ENCODE measurements at regions not wholly inside any gene's neighbourhood (a gene's known extent, or its start where the extent isn't known, plus 50 kb on each side); places are given as distances from the start of the nearest gene placed in this dataset.

DNA sequence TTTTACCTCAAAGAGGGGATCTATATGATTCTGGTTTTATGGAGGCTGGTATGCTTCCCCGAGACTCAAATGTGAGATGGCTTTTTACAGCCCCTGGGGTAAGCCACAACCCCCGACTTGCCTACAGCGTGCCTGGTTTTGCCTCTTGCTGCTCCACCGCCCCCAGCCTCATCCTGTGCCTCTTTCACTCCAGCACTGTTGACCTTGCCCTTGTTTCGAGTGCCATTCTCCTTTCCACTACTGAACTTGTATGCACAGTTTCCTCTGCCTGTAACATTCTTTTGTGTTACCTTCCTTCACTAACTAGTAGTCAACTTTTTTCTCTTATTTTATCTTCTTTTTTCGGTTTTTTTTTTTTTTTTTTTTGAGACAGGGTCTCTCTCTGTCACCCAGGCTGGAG, 219.0 kb upstream of the ZBED5 start:
- no peak for DNase-seq

DNA sequence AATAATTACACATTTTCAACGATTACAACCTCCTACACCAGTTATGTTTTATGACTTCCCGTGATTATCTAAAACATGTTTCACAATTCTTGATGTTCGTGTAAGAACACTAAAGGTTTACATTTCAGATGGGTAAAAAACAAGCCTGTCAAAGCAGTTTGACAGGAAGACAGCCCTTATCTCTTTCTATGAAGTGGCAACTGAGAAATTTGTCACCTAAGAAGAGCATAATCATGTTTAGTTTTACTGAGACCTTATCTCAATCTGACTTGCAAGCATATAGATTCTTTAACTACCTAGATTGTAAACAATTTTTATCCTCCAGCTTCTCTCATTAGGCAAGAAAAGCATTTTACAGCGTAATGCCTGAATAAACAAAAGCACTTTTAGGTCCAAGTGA, 218.4 kb upstream of the ZBED5 start:
- DNase-seq: no peak

DNA sequence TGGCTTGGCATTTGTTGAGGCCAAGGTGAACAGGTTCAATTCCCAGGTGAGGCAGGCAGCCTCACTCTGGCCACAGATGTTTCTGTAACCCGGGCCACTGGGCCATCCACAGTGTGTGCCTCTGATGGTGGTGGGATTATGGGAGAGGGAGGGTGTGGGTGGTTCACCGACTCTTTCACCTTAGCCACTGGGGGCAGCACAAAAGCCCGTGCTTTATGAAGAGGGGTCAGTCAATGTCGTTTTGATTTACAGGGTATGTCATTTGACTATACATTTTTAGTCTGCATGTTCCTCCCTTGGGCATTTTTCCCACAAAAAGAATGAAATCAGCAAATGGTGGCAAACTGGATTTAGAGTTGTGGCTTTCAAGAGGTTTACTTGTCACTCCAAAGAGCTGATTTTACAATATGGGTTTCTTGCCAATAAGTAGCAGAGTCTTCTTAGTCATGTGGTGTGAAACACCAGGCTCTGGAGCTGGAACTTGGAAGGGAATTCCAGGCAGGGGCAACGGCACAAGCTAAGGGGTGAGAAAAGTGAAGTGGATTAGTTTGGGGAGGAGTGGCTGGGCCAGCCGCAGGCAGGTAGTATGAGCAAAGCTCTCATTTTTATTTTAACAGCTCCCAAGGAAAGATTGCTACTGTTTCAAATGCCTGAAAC, 217.8 kb upstream of the ZBED5 start:
- no peak for DNase-seq

DNA sequence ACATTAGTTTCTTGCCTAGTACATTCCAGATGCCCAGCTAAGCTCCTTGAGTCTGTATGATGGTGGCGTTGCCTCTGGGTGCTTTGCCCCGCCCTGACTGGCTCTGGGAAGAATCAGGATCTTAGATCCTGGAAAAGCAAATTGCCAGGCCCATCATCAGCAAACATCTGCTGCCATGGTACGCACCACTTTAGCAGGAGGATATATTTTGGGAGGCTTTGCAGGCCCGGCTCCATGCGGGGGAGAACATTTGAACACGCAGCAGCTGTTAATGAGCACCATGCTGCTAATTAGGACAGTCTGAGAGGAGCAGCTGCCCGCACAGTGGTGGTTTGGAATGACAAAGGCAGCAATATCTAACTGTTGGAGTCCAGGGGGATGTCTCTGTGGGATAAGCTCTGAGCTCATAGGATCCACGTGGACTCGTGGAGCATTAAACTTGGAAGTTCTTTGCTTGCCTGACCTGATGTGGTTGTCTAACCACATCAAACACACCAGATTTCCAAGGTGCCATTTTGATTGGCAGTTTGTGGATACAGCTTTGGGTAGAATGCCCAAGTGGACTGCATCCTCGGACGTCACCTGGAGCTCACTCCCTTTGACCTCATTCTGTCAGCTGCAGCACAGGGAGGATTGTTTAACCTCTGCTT, 217.0 kb upstream of the ZBED5 start:
- DNase-seq: no peak

DNA sequence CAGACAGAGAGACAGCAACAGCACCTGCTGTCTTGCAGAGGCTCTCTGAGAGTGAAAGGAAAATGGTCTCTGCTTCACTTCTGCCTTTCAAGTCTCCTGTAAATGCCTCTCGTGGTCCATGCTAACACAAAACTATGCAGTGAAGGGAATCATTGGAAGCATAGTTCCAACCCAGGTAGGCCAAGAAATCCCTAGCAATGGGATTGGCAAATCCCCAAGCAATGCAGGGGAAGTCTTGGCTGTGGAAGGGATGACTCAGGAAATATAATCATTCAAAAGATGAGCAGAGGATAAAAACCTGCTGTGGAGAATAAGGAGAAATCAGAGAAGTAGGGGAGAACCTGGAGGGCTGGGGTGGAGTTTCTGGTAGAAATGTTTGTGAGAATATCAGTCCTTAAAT, 216.1 kb upstream of the ZBED5 start:
- no peak for DNase-seq

DNA sequence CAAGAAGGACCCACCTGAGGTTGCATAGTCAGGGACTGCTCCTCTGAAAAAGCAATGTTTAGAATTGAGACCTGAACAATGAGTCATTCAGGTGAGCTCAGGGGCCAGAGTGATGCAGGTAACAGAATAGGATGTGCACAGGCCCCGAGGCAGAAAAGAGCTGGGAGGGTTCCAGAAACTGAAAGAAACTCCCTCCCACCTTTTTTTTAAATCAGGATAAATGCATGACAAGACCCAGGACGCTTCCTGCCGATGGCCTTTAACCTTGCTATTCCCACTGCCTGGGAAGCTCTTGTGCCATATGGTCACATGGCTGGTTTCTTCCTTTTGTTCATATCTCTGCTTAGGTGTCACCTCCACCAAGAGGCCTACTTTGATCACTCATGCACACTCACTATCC, 214.2 kb upstream of the ZBED5 start:
- no peak for DNase-seq

DNA sequence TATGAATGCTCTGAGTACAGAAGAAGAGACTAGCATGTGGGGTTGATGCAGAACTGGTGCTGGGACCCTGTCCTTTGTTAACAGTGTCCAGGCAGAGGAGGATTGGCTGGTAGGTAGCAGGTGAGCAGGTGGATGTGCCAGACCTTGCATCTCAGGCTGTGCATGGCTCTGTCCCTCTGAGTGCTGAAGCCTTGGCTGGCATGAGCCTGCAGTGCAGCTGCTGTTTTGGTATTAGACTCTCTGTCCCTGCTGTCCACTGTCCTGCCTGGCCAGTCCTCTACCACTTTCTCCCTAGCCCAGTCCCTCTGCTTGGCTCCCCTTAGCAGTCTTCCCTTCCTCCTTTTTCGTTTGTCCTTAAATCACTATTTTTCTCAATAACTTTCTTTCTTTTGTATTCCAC, 213.6 kb upstream of the ZBED5 start:
- no peak for DNase-seq

DNA sequence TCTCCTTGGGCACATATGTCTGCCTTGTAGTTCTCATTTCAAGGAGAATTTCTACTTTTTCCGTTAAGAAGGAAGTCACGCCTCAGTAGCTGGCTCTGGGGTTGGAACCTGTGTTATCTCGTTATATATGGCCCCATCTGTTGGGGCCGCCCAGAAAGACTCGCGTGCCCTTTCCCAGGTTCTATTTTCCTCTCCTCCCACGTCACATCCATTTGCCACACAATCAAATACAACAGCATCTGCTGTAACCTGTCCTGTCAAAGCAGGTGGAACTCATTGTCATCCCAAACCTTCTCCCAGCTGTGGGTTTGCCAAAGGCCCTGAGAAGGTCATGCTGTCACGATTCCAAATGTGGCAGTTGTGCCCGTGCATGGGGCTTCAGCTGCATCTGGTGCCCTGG, 213.1 kb upstream of the ZBED5 start:
- no peak for DNase-seq

DNA sequence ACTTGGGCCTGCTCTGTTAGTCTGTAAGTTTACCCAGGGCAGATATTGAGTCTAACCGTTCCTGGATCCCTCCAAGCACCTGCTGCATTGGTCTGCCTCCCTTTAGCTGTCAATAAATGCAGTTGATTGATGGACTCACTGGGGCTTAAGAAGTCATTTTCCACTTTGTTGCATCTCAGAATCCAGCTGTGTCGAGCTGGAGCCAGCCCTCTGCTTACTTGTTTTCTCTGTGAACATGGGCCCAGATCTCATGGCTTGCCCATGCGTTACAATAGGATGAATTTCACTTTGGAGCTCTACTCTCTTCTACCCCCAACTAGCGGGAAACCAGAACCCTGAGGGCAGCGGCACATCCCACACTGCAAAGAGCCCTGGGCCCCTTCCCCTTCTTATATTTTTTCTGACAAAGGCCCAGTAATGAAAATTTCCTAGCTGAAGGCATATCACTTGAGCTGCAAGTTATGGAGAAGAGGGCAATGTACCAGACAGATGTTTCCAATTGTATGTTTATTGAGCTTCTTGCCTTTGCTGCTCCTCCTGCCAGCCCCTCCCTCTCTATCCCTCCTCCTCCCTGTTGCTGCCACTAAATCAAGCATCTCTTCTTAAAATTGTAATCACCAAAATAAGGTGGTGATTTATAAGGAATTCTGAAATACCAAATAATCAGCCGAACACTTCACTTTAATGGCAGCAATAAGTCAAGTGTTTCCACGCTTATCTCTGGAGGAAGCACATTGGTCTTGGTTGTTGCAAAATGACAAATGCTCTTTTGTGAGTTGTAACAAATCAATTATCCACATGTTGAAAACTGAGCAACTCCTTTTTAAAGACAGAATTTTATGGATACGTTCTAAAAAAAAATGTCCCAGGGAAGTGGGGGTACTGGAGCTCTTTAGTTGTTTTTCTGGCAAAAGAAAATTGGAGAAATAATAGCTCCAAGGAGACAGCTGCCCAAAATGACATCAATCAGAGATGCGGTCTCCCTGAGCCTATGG, 212.3 kb upstream of the ZBED5 start:
- no peak for DNase-seq

DNA sequence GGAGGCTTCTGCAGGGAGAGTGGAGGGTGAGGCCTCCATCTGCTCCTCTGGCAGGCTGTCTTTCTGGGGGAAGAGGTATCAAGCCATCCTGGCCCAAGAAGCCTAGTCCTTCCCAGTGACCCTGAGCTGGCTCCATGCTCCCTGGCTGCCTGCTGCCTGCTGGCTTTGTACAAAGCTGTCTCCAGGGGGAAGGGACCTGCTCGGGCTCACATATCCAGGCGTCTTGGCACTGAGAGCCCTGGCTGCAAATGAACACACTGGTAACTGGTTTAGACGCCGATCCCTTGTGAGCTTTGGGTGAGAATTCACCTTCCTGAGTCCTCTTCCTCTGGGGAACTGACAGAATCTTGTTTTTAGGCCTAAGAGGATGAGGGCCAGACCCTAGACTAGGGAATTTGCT, 210.3 kb upstream of the ZBED5 start:
- no peak for DNase-seq

DNA sequence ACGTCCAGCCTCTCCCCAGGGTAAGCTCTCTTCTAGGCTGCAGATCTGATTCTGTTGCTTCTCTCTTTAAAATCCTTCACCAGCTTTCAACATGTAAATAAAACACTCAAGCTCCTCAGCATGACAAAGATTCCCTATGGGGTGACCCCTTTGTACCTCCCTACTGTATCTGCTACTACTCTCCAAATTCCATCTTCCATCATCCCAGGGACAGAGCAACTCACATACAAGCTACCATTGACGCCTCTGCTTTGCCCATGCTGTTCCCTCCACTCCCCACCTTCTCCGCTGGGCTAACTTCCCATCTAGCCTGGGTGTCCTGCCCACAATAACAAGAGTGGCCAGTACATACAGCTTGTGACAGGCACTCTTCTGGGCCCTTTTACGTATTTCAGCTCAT, 207.5 kb upstream of the ZBED5 start:
- DNase-seq: no peak

DNA sequence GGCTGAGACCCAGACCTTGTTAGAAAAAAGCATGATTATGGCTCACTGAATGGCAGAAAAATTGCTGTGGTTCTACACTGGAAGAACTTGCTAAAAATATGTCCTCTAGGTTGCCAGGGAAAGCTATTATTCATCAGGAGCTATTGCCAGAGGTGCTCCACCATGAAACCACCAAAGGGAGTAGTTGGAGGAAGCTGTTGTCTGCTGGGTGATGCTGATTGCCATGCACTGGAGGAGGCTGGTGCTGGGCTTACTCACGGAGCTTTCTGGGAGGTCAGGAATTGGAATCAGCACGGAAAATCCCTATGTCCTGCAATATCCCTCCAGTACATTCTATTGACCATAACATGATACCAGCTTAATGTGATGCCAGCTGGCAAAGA, 199.6 kb upstream of the ZBED5 start:
- DNase-seq: no peak

DNA sequence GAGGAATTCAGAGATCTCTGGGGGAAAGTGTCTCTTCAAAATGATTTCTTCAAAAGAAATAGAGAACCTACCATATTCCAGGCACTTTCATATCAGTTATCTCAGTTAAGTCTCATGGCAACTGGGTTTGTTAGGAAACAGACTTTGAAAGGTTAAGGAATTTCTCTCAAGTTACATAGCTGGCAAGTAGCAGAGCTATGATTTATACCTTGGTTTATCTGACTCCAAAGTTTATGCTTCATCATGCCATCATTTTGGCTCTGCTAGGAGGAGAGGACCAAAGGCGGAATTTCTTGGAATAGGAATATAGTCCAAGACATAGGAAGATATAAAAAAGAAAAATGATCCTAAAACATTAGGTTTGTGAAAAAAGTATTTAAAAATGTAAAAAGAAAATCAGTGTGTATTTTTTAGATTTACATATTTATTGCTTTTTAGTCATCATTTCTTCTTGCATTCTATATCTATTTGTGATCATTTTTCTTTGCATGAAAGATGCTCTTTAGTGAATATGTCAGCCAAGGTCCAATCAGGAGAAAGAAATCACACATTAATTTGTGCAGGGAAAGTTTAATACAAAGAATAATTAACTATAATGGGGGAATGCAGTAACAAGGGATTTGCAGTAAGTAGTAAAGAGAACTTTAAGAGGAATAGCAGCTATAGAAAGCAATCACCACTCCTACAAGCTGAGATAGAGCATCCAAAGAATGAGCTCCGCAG, 199.1 kb upstream of the ZBED5 start:
- DNase-seq: no peak

DNA sequence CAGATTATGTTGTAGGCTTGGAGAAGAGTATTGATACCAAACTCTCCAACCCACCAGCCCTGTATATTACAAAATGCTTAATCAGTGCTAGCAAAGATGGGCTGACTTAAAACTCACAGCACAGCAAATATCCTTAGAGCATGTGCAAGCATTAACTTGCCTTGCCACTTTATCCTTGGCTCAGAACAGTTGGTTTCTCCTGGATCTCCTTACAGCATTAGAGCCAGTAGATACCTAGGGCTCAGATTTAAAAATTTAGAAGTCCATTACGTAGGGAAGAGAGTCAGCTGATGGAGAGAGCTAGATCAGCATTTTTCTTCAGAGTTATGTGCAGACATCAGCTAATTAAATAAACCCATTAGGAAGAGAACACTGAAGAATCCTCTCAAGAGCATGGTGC, 198.5 kb upstream of the ZBED5 start:
- no peak for DNase-seq

DNA sequence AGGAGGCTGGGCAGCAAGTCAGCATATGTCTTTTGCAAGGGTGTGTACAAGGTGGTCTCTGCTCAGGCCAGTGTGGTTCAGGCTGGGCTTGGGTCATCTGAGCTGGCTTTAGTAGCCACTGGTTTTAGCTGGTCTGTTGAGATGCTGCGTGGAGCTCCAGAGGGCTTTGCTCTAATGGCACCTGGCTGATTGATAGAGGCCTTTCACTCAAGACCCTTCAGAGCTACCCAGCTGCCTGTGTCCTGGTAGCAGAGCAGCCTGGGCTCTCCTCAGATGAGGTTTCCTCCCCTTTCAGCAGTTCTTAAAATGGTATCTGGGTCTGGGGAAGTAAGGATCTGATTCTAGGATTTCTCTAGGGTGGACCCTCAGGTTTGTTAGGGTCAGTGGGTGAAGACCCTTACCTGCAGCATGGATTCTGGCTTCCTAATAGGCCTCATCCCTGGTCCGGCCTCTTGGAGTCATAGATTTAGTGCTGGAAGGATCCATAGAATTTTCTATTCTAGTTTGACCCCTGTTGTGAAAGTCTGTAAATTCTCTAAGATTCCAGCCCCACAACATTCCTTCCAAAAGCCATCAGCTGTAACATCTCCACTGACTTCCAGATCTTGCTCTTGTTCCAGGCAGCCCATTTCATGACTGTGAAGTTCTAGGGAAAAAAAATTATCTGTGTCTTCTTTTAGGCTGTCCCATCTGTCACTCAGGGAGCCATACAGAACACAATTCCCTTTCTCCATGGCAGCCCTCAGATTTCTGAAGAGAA, 190.2 kb upstream of the ZBED5 start:
- no peak for DNase-seq

DNA sequence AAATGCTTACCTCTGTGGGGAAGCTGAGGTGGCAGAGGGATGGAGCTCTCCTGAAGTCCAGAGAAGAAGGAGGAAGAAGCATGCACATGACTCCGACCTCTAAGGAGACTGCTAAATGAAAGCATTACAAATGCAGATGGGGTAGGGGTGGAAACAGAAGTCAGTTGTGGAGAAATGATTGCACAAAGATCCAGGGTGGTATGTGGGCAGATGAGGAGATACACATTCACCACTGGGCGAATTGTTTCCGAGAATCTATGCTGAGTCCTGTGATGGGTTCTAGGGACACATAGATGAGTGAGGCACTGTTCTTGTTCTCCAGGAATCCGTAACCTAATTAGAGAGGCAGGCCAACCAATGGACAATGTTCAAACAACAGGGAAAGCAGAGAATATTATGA, 188.9 kb upstream of the ZBED5 start:
- no peak for DNase-seq

DNA sequence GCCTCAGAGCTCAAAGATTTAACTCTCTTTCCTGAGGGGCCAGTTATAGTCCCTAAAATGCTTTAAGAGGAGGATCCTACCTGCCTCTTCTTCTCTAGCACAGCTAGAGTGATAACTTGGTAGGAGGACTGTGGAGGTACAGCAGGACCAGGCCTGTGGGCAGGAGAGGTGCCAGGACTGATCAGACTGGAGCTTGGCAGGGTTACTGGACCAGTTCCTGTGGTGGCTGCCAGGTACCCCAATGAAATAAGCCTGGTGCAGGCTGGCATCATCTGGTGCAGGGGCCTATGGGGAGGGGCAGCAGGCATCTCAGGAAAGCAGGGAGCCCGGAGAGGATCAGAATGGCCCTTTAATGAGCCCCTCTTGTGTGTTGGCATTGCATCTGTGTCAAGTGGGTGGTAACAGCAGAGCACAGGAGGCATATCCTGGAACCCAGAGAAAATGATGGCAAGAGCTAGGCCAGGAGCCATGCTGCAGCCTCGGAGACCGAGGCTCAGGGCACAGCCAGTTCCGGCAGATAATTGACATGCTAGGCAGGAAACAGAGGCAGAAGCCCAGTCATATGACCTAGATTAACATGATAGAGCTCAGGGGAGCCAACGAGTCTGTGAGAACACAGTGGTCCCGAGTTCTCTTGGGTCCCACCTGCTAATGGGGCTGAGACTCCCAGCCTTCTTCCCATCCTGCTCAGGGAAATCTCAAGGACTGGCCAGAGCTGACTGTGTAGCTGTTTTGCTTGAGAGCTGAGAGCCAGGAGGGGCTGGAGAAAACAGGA, 187.5 kb upstream of the ZBED5 start:
- DNase-seq: no peak

DNA sequence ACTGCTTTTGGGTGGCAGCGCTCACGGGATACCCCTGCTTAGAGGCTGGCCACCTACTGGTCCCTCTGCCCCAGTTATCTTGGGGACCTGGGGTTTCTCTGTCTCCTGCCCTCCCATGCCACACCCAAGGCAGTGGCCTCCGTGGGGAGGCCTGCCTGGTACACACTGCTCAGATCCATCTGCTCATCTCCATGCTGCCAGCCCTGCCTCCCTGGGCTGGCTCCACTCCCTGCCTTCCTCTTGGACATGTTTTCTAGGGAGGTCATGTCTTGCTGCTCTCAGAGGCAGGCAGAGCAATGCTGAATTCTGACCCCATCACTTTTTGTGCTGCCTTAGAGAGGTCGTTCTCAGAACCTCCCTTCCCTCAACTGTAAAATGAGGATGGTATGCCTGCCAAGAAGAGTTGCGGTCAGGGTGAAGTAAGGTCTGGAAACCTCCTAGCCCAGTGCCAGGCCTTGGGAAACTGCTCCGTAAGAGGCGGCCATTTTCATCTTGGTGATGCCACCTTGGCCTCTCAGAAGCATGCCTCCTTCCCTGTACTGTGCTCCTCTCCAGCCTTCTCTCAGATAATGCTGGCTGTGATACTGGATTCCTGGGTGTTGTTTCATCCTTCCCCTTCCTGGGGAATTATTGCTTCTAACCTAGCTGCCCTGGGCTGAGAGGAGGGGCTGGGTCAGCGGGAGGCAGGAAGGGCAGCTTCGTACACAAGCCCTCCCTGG, 186.4 kb upstream of the ZBED5 start:
- DNase-seq: no peak

DNA sequence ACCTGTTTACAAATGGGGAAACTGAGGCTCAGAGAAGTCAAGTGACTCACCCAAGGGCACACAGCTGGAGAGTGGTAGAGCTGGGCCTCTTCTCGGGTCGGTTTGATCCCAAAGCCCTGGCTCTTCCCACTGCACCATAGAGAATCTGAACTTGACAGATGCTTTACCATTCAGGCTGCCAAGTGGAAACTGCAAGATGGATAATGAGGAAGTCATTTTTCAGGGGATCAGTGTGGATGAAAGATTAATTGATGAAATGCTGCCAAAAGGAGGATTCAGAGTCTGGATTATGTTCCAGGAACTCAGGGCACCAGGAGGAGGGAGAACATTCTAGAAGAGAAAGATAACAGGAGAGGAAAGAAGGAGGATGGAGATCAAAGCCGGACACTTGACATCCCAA, 185.9 kb upstream of the ZBED5 start:
- DNase-seq: no peak

DNA sequence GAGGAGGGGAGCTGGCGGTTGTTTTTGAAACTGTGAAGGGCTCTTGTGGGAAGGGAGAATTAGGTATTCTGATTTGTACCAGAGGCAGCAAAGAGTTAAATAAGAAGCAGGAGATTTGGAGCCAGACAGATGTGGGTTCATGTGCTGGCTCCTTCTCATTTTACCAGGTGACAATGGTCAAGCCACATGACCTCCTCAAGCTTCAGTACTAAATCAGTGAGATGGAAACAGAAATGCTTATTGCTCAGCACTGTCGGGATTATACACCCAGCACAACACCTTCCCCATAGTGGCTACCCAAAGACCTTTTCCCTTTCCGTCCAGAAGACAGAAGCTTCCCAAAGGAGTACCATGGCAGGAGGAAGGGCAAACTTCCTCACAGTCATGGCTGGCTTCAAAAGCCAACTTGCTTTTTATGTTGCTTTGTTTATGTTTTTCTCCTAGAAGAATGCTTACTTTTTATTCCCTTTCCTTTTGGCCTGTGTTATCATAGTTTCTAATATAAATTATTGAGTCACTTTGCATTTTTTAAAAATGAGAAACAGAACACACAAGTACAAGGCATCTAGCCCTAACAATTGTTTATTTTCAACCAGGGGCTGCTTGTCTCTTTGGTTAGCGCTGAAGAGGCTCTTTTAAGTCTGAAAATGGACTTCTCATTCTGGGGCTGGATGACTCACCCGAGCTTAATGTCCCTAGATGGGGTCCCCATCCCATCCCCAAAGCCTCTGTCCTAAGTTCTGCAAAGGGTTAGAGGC, 181.5 kb upstream of the ZBED5 start:
- DNase-seq: no peak

All from dermis blood vessel endothelial cell (primary cell).